ENCODE measurements at regions not wholly inside any gene's neighbourhood (a gene's known extent, or its start where the extent isn't known, plus 50 kb on each side); places are given as distances from the start of the nearest gene placed in this dataset.
"Not testable (repeated sequence)": the region's sequence is repeated elsewhere in the genome, so short reads cannot be mapped to it uniquely, and the experiment has no call there.

GRCh38 chr4:120236873-120237272, 170.2 kb upstream of the MAD2L1 start:
- Mint-ChIP-seq H3K4me1 (ENCODE audit: low read depth) (no peaks in the 10 kb centered on the region), H3K9me3 (peaks cover 0 to 3% of the 10 kb centered on the region in 2 donors), H3K27me3 (ENCODE audit: low read depth) (peaks cover 6% of the 10 kb centered on the region), H3K4me3 (no peak overlapping the region), H3K27ac (no peak overlapping the region), H3K36me3 (ENCODE audit: insufficient read depth in 2 of 2) (no peaks in the 10 kb centered on the region)
- no peak for DNase-seq
- ATAC-seq (replicated peaks in 1 of 2) = no peak

GRCh38 chr4:120232050-120232449, 165.4 kb upstream of the MAD2L1 start:
- Mint-ChIP-seq H3K4me1 (ENCODE audit: low read depth) (no peaks in the 10 kb centered on the region), H3K27me3 (ENCODE audit: low read depth) (no peaks in the 10 kb centered on the region), H3K4me3 (no peak overlapping the region), H3K27ac (no peak overlapping the region), H3K36me3 (ENCODE audit: insufficient read depth in 2 of 2) (no peaks in the 10 kb centered on the region), H3K9me3 (peaks cover 0 to 3% of the 10 kb centered on the region in 2 donors)
- ATAC-seq (replicated peaks in 1 of 2) (no peak), DNase-seq (no peak)

GRCh38 chr4:120228086-120228485, 161.4 kb upstream of the MAD2L1 start:
- Mint-ChIP-seq H3K9me3 (peaks cover 0 to 3% of the 10 kb centered on the region in 2 donors), H3K27me3 (ENCODE audit: low read depth) (no peaks in the 10 kb centered on the region), H3K4me3 (no peak overlapping the region), H3K27ac (no peak overlapping the region), H3K36me3 (ENCODE audit: insufficient read depth in 2 of 2) (no peaks in the 10 kb centered on the region), H3K4me1 (ENCODE audit: low read depth) (no peaks in the 10 kb centered on the region)
- no peak for DNase-seq
- no peak for ATAC-seq (replicated peaks in 1 of 2)

DNA sequence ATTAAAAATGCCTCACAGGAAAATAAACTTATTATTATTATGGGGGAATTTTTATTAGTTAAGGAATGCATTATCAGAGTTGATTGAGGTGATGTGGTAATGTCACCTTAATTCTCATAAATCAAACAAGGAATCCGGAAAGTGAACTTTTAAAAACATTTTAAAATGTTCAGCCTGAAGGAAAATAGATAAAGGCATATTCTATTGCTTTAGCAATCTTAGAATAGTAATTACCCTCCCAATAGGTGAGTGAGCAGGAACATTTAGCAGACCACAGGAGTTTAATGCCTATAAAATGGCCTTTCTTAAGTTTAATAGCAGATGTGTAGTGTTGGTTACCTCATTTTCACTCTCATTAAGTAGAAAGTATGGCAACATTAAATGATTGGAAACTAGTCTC, 160.9 kb upstream of the MAD2L1 start:
- H3K27ac Mint-ChIP-seq = no peak overlapping the region
- no peaks in the 10 kb centered on the region for H3K27me3 Mint-ChIP-seq (ENCODE audit: low read depth)
- ATAC-seq (replicated peaks in 1 of 2) (no peak), DNase-seq (no peak)
- H3K9me3 Mint-ChIP-seq = peaks cover 0 to 3% of the 10 kb centered on the region in 2 donors
- H3K4me3 Mint-ChIP-seq = no peak overlapping the region
- H3K4me1 Mint-ChIP-seq (ENCODE audit: low read depth) = no peaks in the 10 kb centered on the region
- H3K36me3 Mint-ChIP-seq (ENCODE audit: insufficient read depth in 2 of 2) = no peaks in the 10 kb centered on the region

DNA sequence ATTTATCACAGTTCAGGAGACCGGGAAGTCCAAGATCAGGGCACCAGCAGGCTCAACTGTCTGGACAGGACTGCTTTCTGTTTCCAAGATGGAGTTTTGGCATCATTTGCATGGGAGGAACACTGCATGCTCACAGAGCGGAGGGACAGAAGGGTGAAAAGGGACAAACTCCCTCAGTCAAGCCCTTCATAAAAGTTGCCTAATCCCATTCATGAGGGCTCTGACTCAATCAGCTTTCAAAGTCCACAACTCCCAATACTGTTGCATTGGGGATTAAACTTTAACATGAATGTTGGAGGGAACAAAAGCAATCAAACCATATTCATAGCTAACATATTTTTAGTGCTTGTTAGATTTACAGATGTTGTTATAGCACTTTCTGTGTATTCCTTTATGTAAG, 158.9 kb upstream of the MAD2L1 start:
- Mint-ChIP-seq H3K27ac (no peak overlapping the region), H3K9me3 (peaks cover 0 to under 1% of the 10 kb centered on the region in 2 donors), H3K27me3 (ENCODE audit: low read depth) (no peaks in the 10 kb centered on the region), H3K4me1 (ENCODE audit: low read depth) (no peaks in the 10 kb centered on the region), H3K36me3 (ENCODE audit: insufficient read depth in 2 of 2) (no peaks in the 10 kb centered on the region), H3K4me3 (no peak overlapping the region)
- DNase-seq (no peak), ATAC-seq (replicated peaks in 1 of 2) (no peak)

- Mint-ChIP-seq H3K4me1 (ENCODE audit: low read depth) (no peaks in the 10 kb centered on the region), H3K9me3 (peaks cover 0 to 3% of the 10 kb centered on the region in 2 donors), H3K36me3 (ENCODE audit: insufficient read depth in 2 of 2) (no peaks in the 10 kb centered on the region), H3K4me3 (no peak overlapping the region), H3K27me3 (ENCODE audit: low read depth) (no peaks in the 10 kb centered on the region), H3K27ac (no peak overlapping the region)
- DNase-seq = no peak
- no peak for ATAC-seq (replicated peaks in 1 of 2)
Observed at GRCh38 chr4:120218981-120219380, 152.3 kb upstream of the MAD2L1 start.

DNA sequence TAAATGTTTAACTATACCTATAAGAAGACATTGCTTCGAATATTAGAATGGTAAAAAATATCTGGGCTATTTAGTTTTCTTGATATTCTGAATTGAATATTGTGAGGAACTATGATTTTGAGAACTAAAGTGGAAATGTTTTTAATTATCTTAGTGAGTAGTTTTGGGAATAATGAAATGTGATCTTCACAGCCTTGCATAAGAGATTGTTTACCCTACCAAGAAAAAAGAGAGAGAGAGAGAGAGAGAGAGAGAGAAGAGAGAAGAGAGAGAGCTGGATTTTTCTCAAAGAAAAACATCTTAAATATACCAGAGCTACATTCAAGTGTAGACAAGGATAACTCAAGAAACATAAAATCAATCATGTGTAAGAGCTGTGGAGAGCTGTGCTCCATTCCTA, 148.7 kb upstream of the MAD2L1 start:
- H3K27ac Mint-ChIP-seq = no peak overlapping the region
- H3K4me3 Mint-ChIP-seq = no peak overlapping the region
- DNase-seq = no peak
- no peaks in the 10 kb centered on the region for H3K4me1 Mint-ChIP-seq (ENCODE audit: low read depth)
- H3K9me3 Mint-ChIP-seq = peaks cover 0 to under 1% of the 10 kb centered on the region in 2 donors
- ATAC-seq (replicated peaks in 1 of 2) = no peak
- H3K27me3 Mint-ChIP-seq (ENCODE audit: low read depth) = no peaks in the 10 kb centered on the region
- no peaks in the 10 kb centered on the region for H3K36me3 Mint-ChIP-seq (ENCODE audit: insufficient read depth in 2 of 2)

DNA sequence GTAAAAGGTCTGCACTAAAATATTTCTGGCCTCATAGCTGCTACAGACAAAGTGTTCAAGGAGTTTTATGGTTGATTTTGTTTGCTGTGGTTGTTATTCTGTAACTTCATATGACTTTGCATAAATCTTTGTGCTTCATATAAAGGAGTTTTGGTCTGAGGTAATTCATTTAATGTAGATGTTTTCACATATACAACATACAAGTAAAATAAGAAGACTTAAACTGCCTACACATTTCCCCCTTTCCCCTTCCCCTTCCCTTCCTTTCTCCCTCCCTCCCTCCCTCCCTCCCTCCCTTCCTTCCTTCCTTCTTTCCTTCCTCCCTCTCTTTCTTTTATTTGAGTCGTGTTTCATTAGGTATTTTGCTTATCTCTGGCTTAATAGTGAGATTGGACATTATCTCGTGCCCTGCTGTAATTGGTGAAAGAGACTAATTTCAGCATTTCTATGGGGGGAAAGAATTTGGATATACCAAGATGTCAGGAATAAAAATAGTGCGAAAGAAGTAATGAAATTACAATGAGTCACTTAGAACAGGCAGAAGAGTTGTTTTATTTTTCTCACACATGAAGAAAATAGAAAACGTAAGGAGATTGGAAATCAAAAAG, 144.9 kb upstream of the MAD2L1 start:
- Mint-ChIP-seq H3K9me3 (no peaks in the 10 kb centered on the region), H3K36me3 (ENCODE audit: insufficient read depth in 2 of 2) (no peaks in the 10 kb centered on the region), H3K4me1 (ENCODE audit: low read depth) (no peaks in the 10 kb centered on the region), H3K4me3 (no peak overlapping the region), H3K27ac (no peak overlapping the region), H3K27me3 (ENCODE audit: low read depth) (no peaks in the 10 kb centered on the region)
- DNase-seq (no peak), ATAC-seq (replicated peaks in 1 of 2) (no peak)

GRCh38 chr4:120209706-120210105, 143.1 kb upstream of the MAD2L1 start:
- ATAC-seq (replicated peaks in 1 of 2) = no peak
- no peak overlapping the region for H3K4me3 Mint-ChIP-seq
- DNase-seq = no peak
- H3K27ac Mint-ChIP-seq = no peak overlapping the region
- H3K9me3 Mint-ChIP-seq = peaks cover 0 to 1% of the 10 kb centered on the region in 2 donors
- H3K36me3 Mint-ChIP-seq (ENCODE audit: insufficient read depth in 2 of 2) = no peaks in the 10 kb centered on the region
- no peaks in the 10 kb centered on the region for H3K4me1 Mint-ChIP-seq (ENCODE audit: low read depth)
- no peaks in the 10 kb centered on the region for H3K27me3 Mint-ChIP-seq (ENCODE audit: low read depth)

GRCh38 chr4:120207021-120207420, 140.4 kb upstream of the MAD2L1 start:
- H3K27me3 Mint-ChIP-seq (ENCODE audit: low read depth) = no peaks in the 10 kb centered on the region

GRCh38 chr4:120202222-120202621, 135.6 kb upstream of the MAD2L1 start:
- Mint-ChIP-seq H3K27me3 (ENCODE audit: low read depth) (no peaks in the 10 kb centered on the region), H3K36me3 (ENCODE audit: insufficient read depth in 2 of 2) (no peaks in the 10 kb centered on the region), H3K9me3 (peaks cover 0 to 3% of the 10 kb centered on the region in 2 donors), H3K4me1 (ENCODE audit: low read depth) (no peaks in the 10 kb centered on the region), H3K4me3 (no peak overlapping the region), H3K27ac (no peak overlapping the region)
- ATAC-seq (replicated peaks in 1 of 2) (no peak), DNase-seq (no peak)

More at GRCh38 chr4:120207021-120207420, 140.4 kb upstream of the MAD2L1 start:
- Mint-ChIP-seq H3K36me3 (ENCODE audit: insufficient read depth in 2 of 2) (no peaks in the 10 kb centered on the region), H3K9me3 (peaks cover 0 to 3% of the 10 kb centered on the region in 2 donors), H3K4me3 (no peak overlapping the region), H3K27ac (no peak overlapping the region), H3K4me1 (ENCODE audit: low read depth) (no peaks in the 10 kb centered on the region)
- no peak for ATAC-seq (replicated peaks in 1 of 2)
- DNase-seq = no peak

DNA sequence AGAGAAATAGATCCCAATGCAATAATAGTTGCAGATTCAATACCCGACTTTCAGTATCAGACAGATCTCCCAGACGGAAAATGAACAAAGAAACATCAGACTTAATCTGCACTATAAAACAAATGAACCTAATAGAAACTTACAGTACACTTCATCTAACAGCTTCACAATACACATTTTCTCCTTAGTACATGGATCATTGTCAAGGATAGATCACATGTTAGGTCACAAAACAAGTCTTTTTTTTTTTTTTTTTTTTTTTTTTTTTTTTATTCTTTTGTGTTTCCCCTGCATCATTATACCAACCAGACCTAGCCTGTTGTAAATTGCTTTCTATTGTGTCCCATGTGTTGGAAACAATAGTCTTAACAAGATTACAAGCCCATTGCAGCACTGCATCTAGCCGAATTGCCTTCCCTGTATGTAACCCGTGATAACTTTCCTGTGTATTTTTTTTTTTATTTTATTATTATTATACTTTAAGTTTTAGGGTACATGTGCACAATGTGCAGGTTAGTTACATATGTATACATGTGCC, 134.0 kb upstream of the MAD2L1 start:
- not testable (repeated sequence) for H3K4me1 Mint-ChIP-seq (ENCODE audit: low read depth); ATAC-seq (replicated peaks in 1 of 2); H3K9me3 Mint-ChIP-seq; DNase-seq; H3K36me3 Mint-ChIP-seq (ENCODE audit: insufficient read depth in 2 of 2); H3K27me3 Mint-ChIP-seq (ENCODE audit: low read depth); H3K27ac Mint-ChIP-seq; H3K4me3 Mint-ChIP-seq

- no peak overlapping the region for H3K4me3 Mint-ChIP-seq
- DNase-seq (no peak), ATAC-seq (replicated peaks in 1 of 2) (no peak)
- H3K36me3 Mint-ChIP-seq (ENCODE audit: insufficient read depth in 2 of 2) = no peaks in the 10 kb centered on the region
- no peak overlapping the region for H3K27ac Mint-ChIP-seq
- H3K27me3 Mint-ChIP-seq (ENCODE audit: low read depth) = no peaks in the 10 kb centered on the region
- H3K4me1 Mint-ChIP-seq (ENCODE audit: low read depth) = no peaks in the 10 kb centered on the region
- H3K9me3 Mint-ChIP-seq = no peaks in the 10 kb centered on the region
Observed at GRCh38 chr4:120198411-120198810, 131.8 kb upstream of the MAD2L1 start.

DNA sequence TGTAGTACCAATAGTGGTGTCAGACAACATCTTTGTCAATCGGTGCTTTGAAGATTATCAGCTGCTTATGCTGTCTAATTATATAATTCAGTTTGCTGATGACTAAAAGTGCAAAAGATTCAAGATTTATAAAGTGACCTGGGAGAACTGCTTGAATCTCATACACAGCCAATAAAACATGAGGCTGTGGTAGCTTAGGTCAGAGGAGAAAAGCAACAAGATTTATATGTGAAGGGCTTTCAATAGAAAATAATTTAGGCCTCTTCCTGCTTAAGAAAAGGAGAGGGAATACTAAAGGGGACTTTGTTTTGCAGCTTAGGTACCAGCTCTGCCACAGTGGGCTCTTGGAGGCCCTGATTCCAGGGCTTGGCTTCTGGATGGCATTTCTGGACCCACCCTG, 111.0 kb upstream of the MAD2L1 start:
- H3K27me3 Mint-ChIP-seq (ENCODE audit: low read depth) = peaks cover 11% of the 10 kb centered on the region
- DNase-seq (no peak), ATAC-seq (replicated peaks in 1 of 2) (no peak)

More for the DNA sequence above, 111.0 kb upstream of the MAD2L1 start:
- H3K36me3 Mint-ChIP-seq (ENCODE audit: insufficient read depth in 2 of 2) = peaks cover 0 to 1% of the 10 kb centered on the region in 2 donors
- H3K4me1 Mint-ChIP-seq (ENCODE audit: low read depth) = no peaks in the 10 kb centered on the region
- peaks cover 3% of the 10 kb centered on the region in 2 donors for H3K9me3 Mint-ChIP-seq
- no peak overlapping the region for H3K4me3 Mint-ChIP-seq
- no peak overlapping the region for H3K27ac Mint-ChIP-seq
